OCI-M1 (cell line): ENCODE measurements at regions not wholly inside any gene's neighbourhood (a gene's known extent, or its start where the extent isn't known, plus 50 kb on each side); places are given as distances from the start of the nearest gene placed in this dataset.
"Not testable (repeated sequence)": the region's sequence is repeated elsewhere in the genome, so short reads cannot be mapped to it uniquely, and the experiment has no call there.

Source experiments
- DNase-seq: peaks from one replicate; lab custom pipeline; 2025; lab: John Stamatoyannopoulos, UW

DNA sequence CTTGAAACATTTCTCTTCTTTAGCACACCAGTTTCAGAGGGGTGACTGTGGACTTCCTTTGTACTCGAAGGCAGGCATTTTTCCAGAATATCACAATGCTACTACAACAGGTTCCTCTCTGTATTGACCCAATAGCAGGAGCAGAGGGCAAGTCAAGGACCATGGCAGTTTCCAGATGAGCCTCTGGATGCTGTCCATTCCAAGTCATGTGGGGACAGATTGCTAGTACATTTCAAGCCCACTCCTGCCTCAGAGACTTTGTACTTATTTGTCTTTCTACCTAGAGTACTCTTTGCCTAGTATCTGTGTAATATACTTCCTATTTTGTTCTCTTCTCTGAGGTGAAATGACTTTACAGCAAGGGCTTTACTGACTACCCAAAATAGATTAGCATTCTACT, 373.9 kb downstream of the PIK3C3 start:
- no peak for DNase-seq

DNA sequence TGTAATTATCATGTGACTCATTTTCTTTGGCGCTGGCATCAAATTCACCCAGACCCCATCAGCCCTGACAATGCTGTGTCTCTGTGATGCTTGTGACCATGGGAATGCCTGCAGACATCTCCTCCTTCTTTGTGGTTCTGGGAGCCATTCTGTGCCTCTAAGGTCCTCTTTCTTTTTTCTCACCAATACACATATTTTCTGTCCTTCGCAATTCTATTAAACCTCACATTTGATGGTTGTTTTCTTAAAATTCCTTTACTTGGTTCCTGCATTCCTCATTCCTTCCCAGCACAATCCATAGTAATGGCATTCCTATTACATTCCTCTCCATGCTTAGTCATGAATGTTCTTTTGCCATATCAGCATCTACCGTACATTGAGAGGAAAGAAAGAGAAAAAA, 375.3 kb downstream of the PIK3C3 start:
- DNase-seq: no peak

DNA sequence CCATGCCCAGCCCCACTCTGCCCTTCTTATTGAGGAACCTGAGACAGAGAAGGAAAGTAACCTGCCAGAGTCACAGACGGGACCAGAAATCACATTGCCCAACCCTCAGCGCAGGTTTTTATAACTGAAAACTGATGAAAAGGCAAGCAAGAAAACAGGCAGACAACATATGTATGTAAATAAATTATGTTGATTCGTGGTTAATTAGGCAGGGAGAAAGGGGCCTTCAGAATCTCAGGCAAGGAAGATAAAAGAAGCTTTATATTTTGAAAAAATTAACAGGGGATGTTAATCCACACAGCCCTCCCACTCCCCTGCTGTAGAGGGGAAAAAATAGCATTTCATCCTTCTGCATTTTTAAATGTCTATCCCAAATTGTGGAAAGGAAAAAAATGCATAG, 378.5 kb downstream of the PIK3C3 start:
- DNase-seq: no peak

DNA sequence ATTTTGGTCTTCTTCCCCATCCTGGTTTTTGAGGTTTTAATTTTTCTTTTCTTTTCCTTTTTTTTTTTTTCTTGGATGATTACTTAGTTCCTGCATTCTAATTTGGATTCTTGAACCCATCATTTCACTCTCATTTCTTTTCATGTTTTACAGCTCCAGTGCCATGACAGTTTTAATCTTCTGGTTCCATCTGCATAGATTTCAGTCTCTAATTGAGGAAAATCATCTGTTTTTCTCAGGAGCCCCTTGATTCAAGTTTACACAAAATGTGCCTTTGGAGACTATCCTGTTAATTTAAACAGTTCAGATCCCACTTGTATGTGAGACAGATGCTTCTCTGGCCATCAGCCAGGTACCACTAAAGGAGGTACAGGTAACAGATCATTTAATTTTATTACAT, 379.9 kb downstream of the PIK3C3 start:
- DNase-seq: no peak

DNA sequence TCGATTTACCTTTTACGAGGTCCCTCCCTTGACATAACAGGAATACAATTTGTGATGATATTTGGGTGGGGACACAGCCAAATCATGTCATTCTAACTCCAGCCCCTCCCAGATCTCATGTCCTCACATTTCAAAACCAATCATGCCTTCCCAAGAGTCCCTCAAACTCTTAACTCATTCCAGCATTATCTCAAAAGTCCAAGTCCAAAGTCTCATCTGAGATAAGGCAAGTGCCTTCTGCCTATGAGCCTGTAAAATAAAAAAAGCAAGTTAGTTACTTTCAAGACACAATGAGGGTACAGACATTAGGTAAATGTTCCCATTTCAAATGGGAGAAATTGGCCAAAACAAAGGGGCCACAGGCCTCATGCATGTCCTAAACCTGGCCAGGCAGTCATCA, 381.1 kb downstream of the PIK3C3 start:
- no peak for DNase-seq

DNA sequence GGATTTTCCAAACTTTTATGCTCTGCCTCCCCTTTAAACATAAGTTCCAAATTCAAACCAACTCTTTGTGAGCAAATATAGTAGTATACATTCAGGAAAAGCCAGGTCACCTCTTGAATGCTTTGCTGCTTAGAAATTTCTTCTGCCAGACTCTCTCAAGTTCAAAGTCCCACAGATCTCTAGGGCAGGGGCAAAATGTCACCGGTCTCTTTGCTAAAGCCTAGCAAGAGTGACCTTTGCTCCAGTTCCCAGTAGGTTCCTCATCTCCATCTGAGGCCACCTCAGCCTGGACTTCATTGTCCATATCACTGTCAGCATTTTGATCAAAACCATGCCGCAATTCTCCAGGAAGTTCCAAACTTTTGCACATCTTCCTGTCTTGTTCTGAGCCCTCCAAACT, 382.3 kb downstream of the PIK3C3 start:
- not testable (repeated sequence) for DNase-seq

DNA sequence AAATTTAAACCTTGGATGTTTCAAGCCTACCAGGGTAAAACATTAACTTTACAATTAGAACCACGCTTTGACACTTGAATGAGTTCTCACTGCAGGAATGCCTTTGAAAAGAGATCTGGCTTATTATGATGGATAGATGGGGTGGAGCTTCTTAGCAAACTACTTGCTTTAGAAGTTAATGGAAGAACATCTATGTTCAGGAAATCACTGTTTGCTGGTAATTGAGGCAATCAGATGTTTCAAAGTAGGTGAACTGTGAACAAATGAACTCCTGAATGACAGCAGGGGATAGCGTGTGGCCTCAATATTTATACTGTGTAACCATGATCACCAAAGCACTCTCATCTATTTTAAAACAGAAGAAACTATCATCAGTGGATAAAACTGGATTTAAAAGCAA, 383.6 kb downstream of the PIK3C3 start:
- no peak for DNase-seq

DNA sequence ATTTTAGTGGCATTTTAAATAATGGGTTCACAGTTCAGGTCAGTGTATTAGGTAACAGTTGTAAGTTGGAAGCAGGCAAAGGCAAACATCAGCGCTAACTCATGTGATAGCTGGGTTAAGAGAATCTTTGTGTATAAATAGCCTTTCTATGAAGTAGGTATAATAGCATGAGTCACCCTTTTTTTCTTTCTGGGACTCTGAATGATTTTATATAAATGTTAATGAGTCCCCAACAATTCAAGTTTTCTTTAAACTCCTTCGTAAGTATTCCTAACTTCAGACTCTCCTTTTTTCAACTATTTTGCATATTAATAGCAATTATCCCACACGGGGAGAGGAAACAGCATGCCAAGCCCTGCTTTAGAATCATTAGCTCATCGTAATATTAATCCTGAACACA, 384.3 kb downstream of the PIK3C3 start:
- DNase-seq: no peak

DNA sequence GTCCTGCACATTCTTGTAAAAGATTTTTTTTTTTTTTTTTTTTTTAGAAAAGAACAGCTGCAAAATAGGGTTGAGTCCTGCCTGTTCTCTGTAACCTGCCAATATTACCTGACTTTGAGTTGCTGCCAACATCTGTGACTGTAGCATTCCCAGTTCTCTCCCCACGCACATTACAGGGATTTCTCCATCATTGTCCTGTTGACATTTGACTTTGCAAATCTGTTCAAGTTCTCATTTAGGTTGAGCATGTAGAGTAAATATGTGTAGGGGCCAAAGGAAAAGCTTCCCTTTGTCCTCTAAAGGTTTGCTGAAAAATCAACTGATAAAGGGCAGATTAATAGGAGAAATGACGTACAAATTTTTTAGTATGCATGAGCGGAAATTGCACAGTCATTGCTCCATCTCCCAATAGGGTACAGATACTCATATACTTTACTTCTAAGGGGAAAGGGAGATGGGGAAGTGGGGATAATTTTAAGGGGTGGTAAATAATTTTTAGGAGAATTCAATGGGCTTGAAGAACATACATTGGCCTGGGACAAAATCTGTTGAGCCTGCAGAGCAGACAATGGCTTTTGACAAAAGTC, 385.5 kb downstream of the PIK3C3 start:
- no peak for DNase-seq

DNA sequence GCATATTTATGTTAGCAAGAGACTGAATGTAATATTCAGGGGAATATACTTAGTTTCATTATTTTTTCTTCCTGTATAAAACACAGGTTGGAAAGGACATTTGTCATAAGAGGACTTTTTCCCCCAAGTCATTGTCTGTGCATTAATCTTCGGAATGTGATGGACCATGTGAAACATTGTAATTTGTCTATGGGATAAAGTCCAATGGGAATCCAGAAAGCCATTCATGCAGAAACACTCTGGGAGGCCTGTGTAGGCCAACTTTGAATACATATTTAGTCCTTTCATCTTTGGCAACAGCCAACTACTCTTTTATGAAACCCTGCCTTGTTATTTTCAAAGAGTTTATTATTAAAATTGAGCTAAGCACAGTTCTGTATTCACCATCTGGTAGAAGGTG, 386.4 kb downstream of the PIK3C3 start:
- DNase-seq: no peak

DNA sequence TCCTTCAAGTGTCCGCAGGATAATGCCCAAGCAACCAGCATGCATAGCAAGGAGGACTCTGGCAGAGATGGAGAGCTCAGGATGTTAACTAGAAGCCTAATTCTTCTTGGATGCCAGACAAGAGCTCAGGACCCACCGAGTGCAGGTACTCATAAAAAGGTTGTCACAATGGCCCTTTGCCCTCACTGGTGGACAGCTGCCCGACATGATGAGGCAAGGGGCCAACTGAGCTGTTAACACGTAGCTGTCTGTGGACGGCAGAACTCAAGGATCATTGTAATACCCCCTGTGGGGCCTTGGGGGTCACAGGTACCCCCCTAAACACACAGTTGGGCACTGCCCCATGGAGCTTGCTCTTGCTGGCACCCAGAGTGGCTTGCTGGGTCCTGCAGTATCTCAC, 393.7 kb downstream of the PIK3C3 start:
- DNase-seq: no peak

DNA sequence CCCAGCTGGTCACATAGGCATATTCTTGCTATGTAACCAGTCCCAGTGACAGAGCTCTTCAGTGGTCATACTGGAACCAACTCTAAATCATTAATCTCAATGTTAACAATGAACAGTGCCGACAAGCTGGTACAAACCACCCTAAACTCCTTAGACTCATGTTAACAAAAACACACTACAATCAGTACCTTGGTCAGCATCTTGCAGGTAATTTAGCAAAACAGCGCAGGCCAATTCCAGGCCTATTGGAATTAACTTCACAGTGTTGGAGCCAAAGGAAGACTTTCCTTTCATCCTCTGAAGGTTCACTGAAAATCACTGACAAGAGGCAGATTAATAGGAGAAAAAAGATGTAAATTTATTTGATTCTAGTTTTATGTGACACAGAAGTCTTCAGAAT, 396.4 kb downstream of the PIK3C3 start:
- DNase-seq: no peak

DNA sequence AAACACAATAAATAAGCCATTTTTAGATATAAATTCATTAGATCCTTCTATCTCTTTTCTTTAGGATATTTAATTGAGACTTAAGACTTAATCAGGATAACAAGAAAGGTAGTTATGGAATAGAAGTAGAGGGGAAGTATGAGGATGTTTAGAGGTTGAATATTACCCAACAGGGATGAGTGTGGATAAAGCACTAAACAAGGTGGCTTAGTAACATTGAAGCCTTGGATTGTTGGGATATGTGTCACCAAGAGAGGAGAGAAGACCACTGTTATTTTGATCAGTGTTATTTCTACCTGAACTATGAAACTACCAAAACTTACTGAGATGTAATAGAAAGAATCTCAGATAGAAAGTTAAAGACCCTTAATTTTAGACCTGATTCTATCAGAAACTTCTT, 405.7 kb downstream of the PIK3C3 start:
- no peak for DNase-seq

DNA sequence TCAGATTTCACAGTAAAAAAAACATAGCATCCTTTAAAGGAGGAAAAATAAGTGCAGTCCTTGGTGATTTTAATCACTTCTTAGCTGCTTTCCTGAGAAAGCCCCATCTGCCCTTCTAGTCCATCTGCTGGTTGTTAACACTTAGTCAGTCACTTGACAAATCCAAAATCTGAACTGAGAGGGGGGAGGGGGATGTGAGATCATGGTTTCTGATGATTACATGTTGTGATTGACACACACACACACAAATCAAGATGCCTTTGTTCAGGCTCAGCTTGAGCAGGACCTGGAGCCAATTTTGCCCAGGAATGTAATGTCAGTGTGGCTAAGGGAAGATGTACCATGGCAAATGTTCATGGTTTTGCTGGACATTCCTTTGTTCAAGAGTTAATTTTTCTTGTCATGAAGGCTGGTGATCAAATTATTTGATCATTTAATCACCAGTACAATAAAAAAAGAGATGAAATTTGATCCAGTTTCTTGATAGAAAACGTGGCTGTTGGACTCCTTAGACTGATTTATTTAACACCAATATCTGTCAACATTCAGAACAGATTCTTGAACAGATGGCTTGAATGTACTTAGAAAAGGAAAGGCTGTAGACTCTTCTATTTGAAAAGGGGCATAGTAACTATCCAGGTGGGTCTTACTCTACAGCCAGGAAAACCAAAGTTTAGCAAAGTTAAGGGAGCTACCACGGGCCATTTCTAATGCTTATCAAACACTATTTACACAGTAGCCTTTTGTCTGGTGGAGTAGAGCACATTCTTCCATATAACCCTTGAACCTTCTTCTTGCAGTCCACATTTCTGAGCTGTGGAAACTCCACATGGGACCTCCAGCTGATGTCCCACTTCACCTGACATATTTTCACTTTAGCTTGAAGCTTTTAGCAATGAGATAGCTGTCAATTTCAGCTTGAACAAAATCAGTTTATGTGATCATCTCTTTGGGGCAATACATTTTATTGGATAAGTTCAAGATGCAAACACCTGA, 408.7 kb downstream of the PIK3C3 start:
- DNase-seq: no peak

DNA sequence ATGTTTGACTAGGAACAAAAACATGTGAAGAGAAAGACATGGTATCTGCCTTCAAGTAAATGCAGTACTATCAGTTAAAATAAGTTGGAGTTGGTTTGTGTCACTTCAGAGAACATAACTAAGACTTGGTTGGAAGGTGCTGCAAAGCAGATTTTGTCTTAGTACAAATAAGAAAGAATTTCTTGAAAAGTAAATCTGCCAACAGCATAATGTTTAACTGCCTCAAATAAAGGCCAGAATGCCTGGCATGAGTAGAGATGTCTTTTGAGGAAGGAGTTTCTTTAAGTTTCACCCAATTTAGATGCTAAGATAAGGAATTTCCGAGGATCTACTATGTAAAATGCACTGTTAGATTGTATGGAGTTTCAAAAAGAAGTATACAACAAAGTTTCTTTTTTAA, 409.7 kb downstream of the PIK3C3 start:
- DNase-seq: no peak

DNA sequence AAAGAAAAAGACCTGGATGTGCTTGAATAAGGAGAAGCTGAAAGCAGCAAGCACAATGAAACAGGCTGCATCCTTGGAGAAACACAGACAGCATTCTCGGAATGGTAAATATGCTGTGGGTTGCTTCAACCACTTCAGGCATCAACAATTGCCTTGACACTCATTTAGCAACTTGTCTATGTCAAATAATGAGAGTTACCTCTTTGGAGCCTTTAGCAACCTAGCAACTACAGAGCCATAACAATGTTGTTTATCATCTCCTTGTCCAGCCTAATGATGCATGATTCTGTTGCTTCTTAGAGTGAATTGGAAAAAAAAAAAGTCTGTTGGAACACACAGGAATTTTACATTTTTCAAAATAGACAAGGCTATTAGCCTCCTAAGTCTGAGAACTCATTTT, 410.6 kb downstream of the PIK3C3 start:
- no peak for DNase-seq

DNA sequence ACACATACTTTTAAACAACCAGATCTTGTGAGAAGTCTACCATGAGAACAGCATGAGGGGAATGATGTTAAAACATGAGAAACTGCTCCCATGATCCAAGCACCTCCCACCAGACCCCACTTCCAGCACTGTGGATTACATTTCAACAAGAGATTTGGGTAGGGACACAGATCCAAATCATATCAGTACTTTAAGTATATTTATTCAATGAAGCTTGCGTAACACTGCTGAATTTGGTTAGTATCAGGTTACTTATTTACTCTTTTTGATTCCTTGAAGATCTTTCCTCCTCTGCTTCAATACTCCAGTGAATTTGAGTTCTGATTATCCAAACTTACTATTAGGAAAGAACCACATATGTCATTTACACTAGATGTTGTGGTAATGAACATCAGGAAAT, 418.6 kb downstream of the PIK3C3 start:
- no peak for DNase-seq

DNA sequence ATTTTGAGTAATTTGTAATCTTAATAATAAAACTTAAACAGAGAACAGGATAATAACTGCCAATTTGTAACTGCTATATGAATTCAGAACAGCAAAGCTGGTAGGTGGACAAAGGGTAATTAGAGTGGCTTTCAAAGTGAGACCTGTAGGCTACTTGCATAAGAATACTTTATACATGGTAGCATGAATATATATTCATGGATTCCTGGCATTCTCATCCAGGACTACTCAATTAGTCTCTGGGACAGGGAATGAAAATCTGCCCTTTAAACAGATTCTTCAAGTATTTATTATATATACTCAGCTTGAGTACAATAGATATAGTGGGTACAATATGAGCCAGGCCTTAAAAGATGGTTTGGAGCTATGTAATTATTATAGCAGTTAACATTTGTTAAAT, 419.9 kb downstream of the PIK3C3 start:
- DNase-seq: no peak

DNA sequence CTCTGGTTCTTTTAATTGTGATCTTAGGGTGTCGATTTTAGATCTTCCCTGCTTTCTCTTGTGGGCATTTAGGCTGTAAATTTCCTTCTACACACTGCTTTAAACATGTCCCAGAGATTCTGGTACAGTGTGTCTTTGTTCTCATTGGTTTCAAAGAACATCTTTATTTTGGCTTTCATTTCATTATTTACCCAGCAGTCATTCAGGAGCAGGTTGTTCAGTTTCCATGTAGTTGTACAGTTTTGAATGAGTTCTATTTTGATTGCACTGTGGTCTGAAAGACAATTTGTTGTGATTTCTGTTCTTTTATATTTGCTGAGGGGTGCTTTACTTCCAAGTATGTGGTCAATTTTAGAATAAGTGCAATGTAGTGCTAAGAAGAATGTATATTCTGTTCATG, 423.8 kb downstream of the PIK3C3 start:
- not testable (repeated sequence) for DNase-seq

DNA sequence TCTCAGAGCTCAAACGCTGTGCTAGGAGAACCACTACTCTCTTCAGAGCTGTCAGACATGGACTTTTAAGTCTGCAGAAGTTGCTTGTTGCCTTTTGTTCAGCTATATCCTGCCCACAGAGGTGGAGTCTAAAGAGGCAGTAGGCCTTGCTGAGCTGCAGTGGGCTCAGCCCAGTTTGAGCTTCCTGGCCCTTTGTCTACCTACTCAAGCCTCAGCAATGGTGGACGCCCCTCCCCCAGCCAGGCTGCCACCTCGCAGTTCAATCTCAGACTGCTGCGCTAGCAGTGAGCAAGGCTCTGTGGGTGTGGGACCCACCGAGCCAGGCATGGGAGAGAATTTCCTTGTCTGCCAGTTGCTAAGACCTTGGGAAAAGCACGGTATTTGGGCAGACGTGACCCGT, 426.2 kb downstream of the PIK3C3 start:
- DNase-seq: not testable (repeated sequence)

DNA sequence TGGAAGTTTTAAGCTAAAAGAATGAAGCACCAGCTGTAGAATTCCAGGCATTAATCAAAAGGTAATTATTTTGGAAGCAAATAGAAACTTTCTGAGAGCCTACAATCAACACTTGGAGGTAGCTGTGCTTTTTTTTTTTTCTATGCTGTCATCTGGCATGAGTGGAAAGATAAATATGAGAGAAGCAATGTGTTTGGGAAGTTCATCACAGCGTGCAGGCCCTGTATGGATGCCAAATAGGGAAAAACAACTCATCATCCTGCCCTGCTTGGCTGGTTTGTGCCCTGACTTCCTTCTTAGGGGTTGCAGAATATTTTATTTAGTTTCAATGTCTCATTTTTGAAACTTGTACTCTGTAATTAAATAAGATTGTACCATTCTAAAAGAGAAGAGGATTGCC, 437.4 kb downstream of the PIK3C3 start:
- DNase-seq: no peak

DNA sequence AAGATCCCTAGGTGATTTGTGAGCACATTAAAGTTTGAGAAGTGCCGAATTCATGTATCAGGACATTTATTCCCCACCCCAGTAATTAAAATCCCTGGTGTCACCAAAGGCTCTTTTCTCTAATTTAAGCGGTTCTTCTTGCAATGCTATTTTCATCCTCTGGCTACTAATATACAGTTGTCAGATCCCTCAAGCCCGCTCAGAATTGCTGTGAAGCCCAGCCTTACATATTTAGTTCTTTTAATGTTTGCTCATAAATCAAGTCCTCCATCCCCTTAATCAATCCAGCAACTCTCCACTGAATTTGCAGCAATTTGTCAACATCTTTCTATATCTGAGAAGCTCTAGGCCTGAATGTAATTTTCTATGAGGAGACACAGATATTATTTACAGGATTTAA, 437.9 kb downstream of the PIK3C3 start:
- DNase-seq: no peak

DNA sequence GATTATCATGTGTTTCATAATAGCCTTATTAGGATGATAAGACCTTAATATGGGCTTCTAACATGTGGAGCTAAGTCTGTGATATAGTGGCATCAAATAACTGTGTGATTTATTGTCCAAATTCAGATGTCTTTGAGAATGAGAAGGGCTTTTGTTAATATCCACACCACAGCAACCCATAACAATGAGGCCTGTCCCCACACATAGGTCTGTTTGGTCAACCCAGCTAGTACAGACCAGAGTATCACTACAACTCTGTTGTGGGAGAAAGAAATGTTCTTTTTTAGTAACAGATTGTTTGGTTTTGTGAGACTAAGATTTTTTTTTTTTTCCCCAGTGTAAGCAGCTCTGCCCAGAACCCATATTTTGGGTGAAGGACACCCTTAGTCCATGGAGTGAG, 439.2 kb downstream of the PIK3C3 start:
- DNase-seq: no peak
